Transverse colon (tissue), 4 donors: ENCODE measurements at regions not wholly inside any gene's neighbourhood (a gene's known extent, or its start where the extent isn't known, plus 50 kb on each side); places are given as distances from the start of the nearest gene placed in this dataset.

Source experiments
- CTCF ChIP-seq, 5 experiments: fragments of 200-600 bp in 3 of 5; fragments of 450-650 bp in 2 of 5; sonication (generic) in 3 of 5; IDR thresholded peaks; 1 replicate in 2 of 5; 2 replicates in 3 of 5; pipeline ENCODE4 v1.5.1; 2016 to 2017; ENCODE audit warnings: antibody characterized with exemption in 5 of 5, inconsistent platforms in 3 of 5, mild to moderate bottlenecking in 2 of 5, moderate library complexity in 1 of 5
- POLR2A ChIP-seq: fragments of 450-650 bp; IDR thresholded peaks from one replicate; pipeline ENCODE4 v1.6.1; 2016; ENCODE audit warnings: antibody characterized with exemption, mild to moderate bottlenecking, moderate library complexity
- POLR2AphosphoS5 ChIP-seq, 3 donors: sonication (generic); formaldehyde crosslinking; IDR thresholded peaks; one replicate each; pipeline ENCODE4 v1.6.1; 2016; ENCODE audit warnings: antibody characterized with exemption in 3 of 3

DNA sequence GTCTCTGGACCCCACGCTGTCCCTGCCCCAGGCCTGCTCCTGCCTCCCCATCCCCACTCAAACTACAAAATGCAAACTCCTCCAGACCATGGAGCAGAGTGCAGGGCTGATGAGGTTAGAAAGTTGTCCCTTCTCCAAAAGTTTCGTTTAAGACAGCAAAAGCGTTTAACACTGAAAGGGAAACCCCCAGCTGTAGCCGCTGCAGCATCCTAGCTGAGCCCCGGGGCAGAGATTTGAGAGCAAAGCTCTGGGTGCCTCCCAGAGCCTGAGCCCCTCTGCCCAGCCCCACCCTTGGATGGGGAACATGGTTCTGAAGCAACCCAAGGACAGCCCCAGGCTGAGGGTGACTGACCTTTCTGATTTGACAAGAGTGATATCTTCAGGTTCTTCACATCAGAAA, 52.8 kb upstream of the ENO4 start:
- TF ChIP-seq CTCF (IDR thresholded peaks at IDR 0.05) (no peak), POLR2A (no peak), POLR2AphosphoS5 (IDR thresholded peaks at IDR 0.05) (no peak)
